NT2/D1 (cell line): ENCODE measurements at regions not wholly inside any gene's neighbourhood (a gene's known extent, or its start where the extent isn't known, plus 50 kb on each side); places are given as distances from the start of the nearest gene placed in this dataset.

Experiments
- SUZ12 ChIP-seq: IDR thresholded peaks from 2 replicates; pipeline ENCODE4 v1.6.1; 2011; ENCODE audit not compliant: insufficient read length, insufficient read depth; ENCODE audit errors: extremely low read depth
- ZNF274 ChIP-seq: IDR thresholded peaks from 2 replicates; pipeline ENCODE4 v1.6.1; 2011; ENCODE audit warnings: mild to moderate bottlenecking, low read depth, low read length

GRCh38 chr9:135376511-135377265, 102.9 kb upstream of the PPP1R26 start:
- TF ChIP-seq SUZ12: no peak
- no peak for TF ChIP-seq ZNF274
